Hepatocyte (in vitro differentiated cells): ENCODE measurements at regions not wholly inside any gene's neighbourhood (a gene's known extent, or its start where the extent isn't known, plus 50 kb on each side); places are given as distances from the start of the nearest gene placed in this dataset.

ENCODE experiments used
- CTCF ChIP-seq: fragments of 200-600 bp; sonication (generic); IDR thresholded peaks from 2 replicates; pipeline ENCODE4 v1.5.1; 2016; ENCODE audit warnings: antibody characterized with exemption, mild to moderate bottlenecking; ENCODE audit not compliant: poor library complexity
- EZH2 ChIP-seq: fragments of 200-600 bp; sonication (generic); IDR thresholded peaks from 2 replicates; pipeline ENCODE4 v1.6.1; 2016; ENCODE audit warnings: antibody characterized with exemption, mild to moderate bottlenecking, borderline replicate concordance

GRCh38 chr11:26225646-26226045 lies 106.3 kb upstream of the ANO3 start:
- TF ChIP-seq CTCF = no peak
- no peak for TF ChIP-seq EZH2
